ENCODE measurements at regions not wholly inside any gene's neighbourhood (a gene's known extent, or its start where the extent isn't known, plus 50 kb on each side); places are given as distances from the start of the nearest gene placed in this dataset.

DNA sequence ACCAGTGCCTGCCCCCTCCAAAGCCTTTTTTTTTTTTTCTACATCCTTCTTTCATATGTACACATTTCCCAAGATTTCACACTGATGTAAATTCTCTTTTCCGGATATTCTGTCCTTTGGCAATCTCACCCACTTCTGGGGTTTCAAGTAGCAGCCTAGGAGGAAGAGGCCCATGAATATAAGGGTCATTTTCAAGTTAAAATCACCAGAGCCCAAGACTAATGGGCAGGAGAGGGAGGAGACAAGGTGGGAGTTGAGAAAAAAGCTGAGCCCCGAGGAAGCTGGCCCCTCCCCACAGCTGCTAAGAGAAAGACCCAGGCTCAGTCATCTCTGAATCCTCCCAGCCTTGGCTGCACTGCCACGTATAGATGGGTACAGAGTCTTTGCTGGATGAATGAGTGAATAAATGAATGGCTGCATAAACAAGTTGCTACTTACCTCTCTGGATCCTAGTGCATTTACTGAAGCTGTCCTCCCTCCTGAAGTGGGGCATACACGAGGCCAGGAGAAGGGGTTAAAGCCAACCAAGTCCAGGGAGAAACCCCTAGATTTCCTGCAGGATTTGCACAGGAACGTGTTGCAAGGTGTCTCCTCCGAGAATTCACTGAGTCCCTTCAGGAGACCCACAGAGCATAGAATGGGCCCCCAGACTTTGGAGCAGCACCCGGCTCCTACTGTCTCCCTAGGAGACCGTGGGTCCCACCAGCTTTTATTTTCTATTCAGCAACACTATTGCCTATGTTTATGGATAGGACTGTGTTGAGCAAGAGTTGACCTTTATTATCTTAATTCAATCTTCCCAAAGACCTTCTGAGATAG, 100.8 kb upstream of the LIPC start:
- no peak for DNase-seq

DNA sequence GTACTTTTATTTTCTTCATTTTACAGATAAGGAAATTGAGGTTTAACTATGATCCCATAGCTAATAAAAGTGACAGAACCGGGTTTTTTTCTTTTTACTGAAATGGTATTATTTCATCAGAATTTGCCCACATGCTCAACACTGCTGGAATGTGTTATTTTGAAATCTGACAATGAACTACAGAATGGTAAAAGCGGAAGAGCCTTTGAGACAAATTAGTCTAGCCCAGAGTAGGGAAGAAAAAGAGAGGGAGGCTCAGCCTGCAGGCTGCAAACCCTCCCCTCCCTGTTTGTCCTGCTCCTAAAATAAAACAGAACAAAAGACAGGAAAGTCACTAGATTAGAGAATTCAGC, 100.3 kb upstream of the LIPC start:
- no peak for DNase-seq

DNA sequence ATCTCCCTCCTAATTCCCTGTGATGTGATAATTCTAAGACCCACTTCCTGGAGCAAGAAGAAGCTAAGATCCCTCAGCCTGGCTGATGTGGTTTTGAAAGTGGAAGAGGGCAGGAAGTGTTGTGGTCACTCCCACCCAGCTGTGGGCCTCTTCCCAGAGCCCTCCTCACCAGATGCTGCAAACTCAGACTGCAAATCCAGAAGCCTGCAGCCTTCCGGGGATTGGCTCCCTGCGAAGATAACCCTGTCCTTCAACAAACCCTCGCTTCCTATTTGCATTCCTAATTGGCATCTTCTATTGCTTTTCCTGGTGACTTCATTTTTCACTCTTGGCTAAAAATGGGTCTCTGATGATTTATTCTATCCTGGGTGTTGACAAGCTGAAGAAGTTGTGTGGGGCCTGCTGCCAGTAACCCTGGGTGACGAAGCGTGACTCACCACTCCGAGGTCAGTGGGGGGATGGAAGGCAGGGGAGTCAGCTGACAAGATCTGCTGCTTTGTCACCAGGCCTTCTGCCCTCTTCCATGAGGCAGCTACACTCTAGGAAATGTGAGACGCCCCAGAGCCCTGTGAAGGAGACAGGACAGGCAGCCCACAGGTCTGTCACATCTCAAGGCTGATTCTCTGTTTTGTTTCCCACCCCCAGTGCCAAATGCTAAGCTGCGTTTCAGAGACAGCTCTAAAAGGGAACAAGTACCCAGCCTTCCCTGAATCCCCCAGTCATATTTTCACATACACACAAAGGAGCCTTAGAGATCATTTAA, 99.7 kb upstream of the LIPC start:
- peak; percentile 78 for DNase-seq

DNA sequence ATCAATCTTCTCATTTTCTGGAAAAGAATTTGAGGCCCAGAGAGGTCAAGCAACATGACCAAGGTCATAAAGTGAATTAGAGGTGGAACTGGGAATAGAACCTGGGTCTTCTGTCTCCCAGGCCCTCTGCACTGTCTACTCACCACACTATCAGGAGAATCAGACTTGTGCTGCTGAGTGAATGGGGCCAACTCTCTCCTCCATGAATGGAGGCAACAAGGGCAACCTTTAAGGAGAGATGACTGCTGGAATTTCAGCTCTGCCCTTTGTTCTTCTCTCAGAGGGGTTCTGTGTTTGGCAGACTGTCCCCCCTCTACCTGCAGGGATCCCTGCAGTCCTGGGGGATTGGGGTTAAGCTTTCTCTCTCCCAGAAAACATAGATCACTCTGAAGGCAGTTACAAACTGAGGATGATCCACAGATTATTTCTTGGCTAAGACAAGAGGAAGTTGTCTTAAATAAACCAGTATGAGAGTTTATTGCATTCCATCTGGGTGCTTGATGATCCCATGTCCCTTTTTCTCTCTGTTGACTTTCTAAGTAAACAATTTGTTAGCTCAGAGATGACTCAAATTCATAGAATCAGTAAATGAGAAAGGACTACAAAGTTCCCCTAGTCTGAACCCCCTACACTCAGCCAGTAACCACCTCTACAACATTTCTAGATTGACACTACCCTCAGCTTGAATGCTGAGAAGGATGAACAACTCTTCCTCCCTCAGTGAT, 99.0 kb upstream of the LIPC start:
- DNase-seq, result no peak

DNA sequence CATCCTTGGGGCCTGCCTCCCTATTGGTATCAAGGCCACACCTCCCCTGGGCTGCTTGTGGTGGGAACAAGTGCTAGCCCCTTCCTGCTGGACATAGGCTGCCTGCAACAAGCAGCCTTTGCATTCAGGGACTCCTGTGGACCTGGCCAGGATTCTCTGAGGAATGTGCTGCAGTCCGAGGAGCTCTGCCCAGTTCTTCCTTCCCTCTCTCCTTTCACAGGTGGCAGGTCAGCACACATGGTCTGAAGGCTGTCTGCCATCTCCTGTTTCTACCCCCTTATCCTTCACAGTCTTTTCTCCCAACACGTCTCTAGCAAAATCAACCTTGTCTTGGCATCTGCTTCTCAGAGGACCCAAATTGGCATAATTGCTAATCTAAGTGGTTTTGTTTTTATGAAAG, 97.0 kb upstream of the LIPC start:
- DNase-seq, result no peak

DNA sequence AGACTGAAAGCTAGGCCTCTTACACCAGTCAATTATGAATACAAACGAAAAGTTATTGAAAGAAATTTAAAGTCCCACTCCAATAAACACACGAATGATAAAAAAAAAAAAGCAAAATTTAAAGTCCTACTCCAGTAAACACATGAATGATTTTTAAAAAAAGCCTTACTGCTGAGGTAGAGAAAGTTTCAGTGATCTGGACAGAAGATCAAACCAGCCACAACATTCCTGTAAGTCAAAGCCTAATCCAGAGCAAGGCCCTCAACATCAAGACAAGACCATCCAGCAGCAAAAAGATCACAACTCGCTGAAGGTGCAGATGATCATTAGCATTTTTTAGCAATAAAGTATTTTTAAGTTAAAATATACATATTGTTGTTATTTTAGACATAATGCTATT, 95.6 kb upstream of the LIPC start:
- DNase-seq, result no peak

DNA sequence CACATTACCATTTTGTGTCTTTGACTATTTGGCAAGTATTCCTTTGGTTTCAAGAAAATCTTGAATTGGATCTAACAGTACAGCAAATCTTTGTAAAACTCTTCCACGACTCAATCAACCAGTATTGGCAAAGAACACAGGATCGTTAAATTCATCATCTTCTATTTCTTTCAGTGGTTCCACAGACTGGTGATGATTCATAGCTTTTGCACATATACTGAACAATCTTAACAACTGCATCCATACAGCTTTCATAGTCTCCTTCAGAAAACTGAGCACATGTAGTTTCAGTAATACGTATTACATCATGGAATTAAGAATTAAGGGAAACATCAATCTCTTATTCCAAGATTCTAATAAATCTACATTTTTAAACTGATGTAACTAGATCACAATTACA, 91.6 kb upstream of the LIPC start:
- no peak for DNase-seq

DNA sequence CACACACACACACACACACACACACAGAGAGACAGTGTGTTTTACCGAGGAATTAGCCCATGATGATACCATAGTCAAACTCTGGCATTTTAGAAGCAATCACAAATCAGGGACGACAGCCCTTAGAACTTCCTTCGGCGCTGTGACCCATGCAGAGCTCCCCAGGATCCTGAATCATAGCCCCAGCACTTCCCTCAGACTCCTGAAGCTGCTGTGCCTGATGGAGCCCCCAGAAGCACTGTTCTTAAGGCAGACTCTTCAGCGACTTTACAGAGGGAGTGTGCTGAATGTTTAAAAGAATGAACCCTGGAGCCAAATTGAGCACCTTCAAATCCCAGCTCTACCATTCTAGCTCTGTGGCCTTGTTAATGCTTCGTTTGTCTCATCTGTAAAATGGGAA, 89.3 kb upstream of the LIPC start:
- no peak for DNase-seq

DNA sequence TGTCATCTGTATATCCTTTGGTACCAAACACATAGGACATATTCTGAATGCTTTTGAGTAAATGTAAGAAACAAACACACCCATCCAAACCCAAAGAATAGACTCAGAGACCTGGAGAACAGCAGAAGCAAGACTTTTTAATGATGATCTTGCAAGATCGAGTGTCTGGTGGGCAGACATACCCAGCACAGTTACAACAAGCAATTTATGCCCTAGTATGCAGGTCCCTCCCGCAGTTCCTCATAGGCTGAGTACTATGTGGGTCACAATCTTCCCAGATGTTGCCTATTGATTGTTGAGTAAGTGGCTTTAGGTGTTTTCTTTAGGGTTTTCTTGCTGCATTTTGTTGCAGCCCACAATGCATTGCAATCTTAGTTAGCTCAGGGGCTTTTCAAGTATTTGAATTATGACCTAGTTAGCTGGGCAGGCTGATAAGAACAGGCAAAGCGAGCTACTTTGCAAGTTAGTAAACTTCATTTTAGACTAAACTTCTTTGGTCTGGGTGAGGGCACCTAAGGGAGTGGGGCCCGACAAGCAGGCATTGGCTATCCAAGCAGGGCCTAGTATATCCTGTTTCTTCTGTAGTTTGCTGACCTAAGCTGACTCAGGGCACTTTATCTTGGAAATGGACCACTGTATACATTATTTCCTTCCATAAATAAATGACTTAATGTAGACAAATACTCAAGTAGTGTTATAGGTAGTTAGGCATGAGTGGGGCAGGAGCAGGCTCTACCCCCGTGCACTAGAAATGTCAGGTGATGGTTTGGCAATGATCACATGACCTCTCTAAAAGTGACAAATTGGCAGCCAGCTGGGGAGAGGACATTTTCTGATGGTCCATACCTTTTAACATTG, 87.3 kb upstream of the LIPC start:
- no peak for DNase-seq

DNA sequence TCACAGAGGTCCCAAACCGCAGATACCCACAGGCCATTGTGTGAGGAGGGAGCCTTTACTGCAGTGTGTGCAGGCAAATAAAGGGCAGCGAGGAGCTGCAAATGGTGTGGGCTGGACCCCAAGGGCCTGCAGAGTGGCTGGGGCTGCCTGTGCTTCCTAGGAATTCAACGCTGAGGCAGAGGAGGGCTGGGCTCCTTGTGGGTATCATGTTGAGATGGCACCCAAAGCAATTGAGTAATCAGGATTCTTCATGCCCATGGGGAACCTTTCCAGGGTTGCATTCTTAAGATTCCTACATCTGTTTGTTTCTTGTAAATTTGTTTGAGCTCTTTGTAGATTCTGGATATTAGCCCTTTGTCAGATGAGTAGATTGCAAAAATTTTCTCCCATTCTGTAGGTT, 85.4 kb upstream of the LIPC start:
- no peak for DNase-seq

DNA sequence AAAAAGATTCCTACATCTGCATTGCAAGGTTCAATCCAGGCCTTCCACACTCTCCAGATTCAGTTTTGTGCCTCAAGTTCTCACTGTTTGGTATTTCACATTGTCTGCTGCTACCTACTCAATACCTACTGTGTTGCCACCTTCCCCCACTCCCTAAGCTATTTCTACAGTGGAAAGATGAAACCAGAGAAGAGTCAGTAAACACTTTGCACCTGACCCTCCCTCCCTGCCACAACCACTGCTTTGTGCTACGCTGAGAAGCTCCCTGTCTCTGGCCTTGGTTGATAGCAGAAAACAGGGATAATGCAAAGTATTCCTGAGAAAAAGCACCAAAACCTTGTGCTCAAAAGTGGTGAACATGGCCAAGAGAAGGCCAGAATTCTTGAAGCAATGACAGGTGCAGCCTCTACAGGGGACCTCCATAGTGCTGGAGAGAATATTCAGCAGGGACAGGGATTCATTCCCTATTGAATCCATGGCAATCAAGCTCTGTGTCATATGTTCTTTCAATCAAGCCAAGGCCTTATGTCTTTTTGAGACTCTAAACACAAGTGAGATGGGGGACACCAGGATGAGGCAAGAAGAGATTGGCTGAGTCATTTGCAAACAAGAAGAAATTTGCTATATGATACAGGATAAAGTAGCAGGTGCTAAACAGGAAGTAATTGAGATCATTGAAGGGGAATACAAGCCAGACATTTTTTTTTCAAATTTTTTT, 83.5 kb upstream of the LIPC start:
- no peak for DNase-seq

DNA sequence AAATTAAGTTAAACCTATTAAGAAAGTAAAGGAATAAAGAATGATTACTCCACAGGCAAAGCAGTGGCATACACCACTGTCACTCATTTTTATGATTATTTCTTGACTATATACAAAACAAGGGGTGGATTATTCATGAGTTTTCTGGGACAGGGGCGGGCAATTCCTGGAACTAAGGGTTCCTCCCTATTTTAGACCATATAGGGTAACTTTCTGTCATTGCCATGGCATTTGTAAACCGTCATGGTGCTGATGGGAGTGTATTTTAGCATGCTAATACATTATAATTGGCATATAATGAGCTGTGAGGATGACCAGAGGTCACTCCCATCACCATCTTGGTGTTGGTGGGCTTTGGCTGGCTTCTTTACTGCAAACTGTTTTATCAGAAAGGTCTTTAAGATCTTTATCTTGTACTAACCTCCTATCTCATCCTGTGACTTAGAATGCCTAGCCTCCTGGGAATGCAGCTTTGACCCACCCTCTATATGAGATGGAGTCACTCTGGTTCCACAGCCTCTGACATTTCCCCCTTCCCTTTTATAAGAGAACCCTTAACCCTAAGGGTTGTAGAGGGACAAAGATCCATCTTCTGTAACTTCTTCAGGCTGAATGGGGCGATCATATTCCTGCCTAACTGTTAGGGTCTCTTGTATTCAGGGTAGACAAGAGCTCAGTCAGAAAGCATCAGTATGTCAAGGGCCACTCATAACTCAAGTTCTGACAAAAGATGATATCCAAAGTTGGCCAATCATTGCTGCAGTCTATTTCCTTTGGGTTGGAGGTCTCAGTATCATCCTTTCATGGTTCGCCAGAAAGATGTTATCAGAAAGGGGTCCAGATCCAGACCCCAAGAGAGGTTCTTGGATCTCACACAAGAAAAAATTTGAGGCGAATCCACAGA, 79.5 kb upstream of the LIPC start:
- DNase-seq, result no peak

DNA sequence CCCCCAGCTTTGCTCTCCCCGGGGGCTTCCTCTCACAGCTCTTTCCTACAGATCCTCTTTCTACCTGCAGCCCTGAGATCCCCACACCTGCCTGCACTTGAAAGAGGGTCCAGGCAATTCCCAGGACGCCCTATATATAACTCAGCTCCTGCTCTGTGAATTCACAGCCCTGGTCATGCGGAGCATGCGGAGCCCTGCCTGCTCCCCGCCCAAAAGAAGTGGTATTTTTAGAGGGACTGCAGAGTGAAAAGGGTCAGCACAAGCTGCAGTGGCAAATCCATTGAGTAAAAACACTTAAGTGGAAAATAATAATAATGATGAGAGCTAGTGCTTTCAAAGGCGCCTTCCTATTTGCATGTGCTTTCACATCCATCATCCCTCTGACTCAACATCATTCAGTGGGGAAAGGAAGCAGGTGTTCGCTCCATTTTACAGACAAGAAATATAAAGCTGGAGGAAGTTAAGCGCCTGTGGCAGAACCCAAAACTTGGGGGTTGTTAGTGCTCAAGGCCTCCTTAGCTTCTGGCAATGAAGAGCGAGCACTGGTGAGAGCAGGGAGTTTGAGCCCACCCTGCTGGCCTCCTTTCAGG, 76.3 kb upstream of the LIPC start:
- DNase-seq, result peak; percentile 31

DNA sequence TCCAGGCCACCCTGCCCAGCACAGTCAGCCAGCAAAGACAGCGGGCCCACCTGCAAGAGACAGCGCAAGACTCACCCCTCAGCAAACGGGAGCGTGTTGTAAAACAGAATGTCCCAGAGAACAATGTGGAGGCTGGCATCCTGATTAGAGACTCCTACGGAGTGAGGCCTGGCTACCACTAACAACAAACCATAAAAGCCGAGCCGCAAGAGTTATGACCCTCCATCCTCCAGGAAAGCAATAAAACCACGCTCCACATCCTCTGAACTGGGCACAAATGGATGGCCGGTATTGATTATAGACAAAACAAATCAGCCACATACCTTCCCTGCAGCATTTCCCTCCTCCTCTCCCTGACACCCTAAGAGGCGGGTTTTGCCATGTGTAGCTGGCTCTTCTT, 75.8 kb upstream of the LIPC start:
- DNase-seq, result no peak

DNA sequence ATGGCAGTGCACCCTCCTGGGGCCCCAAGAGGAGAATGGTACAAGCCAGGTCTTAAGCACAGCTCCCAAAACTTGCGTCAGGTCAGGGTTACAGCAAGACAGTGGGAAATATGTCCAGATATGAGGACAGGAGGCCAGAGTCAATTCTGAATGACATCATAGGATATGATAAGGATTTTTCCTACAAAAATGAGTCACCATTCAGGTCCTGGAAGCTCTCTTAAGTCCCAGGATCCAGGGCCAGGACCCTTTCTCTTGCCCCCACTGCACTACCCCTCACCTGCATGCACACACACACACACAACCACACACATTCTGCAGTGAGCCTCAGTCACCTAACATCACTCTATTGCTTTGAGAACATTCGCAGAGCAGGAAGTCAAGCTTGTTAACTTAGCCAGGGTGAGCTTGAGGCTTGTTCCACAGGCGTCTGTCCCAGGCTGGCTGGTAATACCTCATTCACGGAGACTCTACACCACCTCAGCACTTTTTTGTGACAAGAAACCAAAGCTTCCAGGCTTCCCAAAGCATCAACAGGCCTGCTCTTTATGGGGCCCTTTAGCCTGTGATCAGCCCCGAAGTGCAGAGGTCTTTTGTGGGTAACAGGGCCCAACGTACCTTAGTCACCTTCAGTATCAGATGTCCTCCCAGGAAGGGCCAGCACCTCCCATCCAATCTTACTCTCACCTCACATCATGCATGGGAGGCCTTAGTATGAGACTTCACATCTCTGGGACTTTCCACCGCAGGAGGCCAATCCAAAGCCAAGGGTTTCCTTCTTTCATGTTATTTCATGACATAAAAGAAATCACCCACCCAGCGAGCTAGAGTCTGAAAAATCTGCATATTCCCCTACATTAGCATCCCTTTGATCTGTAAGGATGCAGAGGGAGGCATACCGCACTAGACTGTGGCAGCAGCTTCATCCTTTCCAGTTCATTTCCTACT, 74.0 kb upstream of the LIPC start:
- no peak for DNase-seq

DNA sequence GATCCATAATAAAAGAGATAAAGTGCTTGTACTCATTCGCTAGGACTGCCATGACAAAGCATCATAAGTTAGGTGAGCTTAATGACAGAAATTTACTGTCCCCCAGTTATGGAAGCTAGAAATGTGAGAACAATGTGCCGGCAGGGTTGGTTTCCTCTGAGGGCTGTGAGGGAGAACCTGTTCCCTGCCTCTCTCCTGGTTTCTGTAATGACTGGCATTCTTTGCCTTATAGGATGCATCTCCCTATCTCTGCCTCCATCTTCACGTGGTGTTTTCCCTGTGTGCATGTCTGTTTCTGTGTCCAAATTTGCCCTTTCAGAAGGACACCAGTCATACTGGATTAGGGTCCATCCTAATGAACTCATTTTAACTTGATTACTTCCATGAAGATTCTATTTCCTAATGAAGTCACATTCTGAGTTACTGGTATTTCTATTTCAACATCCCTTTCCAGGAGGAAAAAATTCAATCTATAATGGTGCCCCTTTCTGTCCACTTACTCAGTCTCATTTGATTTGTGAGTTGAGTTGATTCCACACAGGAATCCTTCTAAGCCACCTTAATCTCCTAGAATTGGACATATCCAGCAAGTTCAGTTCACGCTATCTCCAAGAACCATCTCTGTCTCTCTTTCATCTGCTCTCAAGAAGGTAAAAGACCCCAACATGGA, 71.2 kb upstream of the LIPC start:
- no peak for DNase-seq

DNA sequence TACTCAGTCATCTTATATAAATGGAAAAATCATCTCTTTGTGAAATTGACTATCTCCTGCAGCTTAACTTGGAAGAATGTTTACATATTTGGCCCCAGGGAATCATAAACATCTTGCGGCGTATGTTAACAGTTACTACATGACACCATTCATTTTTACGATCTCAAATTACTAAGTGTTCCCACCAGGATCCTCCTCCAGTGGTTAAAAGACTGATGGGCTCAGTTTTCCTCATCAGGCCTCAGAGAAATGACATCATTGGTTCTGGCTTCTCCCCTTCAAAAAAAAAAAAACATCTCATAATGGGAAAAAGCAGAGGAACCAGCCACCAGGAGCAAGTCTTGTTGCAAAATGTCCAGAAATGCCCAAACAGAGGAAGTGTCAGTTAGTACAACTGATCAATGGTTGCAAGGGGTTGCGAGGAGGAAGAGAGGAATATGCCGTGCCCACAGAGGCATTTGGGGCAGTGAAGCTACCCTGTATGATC, 70.5 kb upstream of the LIPC start:
- no peak for DNase-seq

DNA sequence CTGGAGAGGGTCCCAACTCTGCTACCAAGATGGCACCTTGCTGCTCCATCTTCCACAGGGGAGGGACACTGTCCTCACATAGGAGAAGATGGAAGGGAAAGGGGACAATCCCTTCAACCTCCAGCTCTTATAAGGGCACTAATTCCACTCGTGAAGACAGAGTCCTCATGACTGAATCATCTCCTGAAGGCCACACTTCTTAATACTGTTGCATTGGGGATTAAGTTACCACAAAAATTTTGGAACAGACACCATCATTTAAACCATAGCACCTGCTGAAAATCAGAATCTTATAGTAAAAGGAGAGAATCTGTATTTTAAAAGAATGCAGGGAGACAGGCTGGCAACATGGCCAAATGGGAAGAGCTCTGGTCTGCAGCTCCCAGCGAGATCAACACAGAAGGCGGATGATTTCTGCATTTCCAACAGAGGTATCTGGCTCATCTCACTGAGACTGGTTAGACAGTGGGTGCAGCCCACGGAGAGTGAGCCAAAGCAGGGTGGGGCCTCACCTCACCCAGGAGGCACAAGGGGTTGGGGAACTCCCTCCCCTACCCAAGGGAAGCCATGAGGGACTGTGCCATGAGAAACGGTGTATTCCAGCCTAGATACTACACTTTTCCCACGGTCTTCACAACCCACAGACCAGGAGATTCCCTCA, 69.4 kb upstream of the LIPC start:
- DNase-seq, result no peak

All from NCI-H1417 treated with DMSO at 0.1 percent for 48 hours (cell line).